Liver (tissue), 8 donors: ENCODE measurements at regions not wholly inside any gene's neighbourhood (a gene's known extent, or its start where the extent isn't known, plus 50 kb on each side); places are given as distances from the start of the nearest gene placed in this dataset.

ENCODE experiments used
- DNase-seq: peaks from one replicate; pipeline ENCODE4 v3.0.0-alpha.2; 2017; ENCODE audit warnings: low spot score
- H3K27ac ChIP-seq, 2 donors: one replicate each; pipeline ENCODE4 v1.7.0; 2013; ENCODE audit warnings: inconsistent platforms in 2 of 2, low read length in 2 of 2, control low read depth in 1 of 2, low read depth in 1 of 2, mild to moderate bottlenecking in 1 of 2
- H3K27me3 ChIP-seq, 4 donors: one replicate each; pipeline versions ENCODE4 v1.6.1 to v1.7.0; 2013; ENCODE audit warnings: low read length in 3 of 4, inconsistent platforms in 1 of 4, mild to moderate bottlenecking in 1 of 4, moderate library complexity in 1 of 4; ENCODE audit not compliant: control insufficient read depth in 4 of 4, insufficient read depth in 4 of 4
- H3K36me3 ChIP-seq, 4 donors: one replicate each; pipeline versions ENCODE4 v1.6.1 to v1.7.0; 2013; ENCODE audit warnings: low read length in 3 of 4, mild to moderate bottlenecking in 3 of 4, low read depth in 1 of 4, moderate library complexity in 1 of 4; ENCODE audit not compliant: control insufficient read depth in 4 of 4, insufficient read depth in 3 of 4
- H3K4me1 ChIP-seq, 4 donors: one replicate each; pipeline versions ENCODE4 v1.6.1 to v1.7.0; 2013; ENCODE audit warnings: low read length in 3 of 4, mild to moderate bottlenecking in 3 of 4, moderate library complexity in 1 of 4; ENCODE audit not compliant: control insufficient read depth in 4 of 4, insufficient read depth in 4 of 4
- H3K4me3 ChIP-seq, 3 donors: one replicate each; pipeline versions ENCODE4 v1.6.1 to v1.7.0; 2013; ENCODE audit warnings: low read length in 3 of 3, control low read depth in 1 of 3, low read depth in 1 of 3, mild to moderate bottlenecking in 1 of 3
- H3K9ac ChIP-seq, 2 donors: one replicate each; pipeline ENCODE4 v1.7.0; 2013; ENCODE audit warnings: low read length in 2 of 2, mild to moderate bottlenecking in 2 of 2, moderate library complexity in 2 of 2, control low read depth in 1 of 2, low read depth in 1 of 2
- H3K9me3 ChIP-seq, 4 donors: one replicate each; pipeline versions ENCODE4 v1.6.1 to v1.7.0; 2013; ENCODE audit warnings: low read length in 3 of 4; ENCODE audit not compliant: control insufficient read depth in 4 of 4
- FOXA1 ChIP-seq: IDR thresholded peaks from 2 replicates; pipeline ENCODE4 v1.6.1; 2016; ENCODE audit warnings: antibody characterized with exemption
- GABPA ChIP-seq, 2 donors: IDR thresholded peaks in 1 of 2; conservative IDR thresholded peaks in 1 of 2; 2 replicates each; pipeline ENCODE4 v1.6.1; 2016; ENCODE audit warnings: antibody characterized with exemption in 2 of 2, mild to moderate bottlenecking in 1 of 2, moderate library complexity in 1 of 2
- HNF4A ChIP-seq, 2 donors: conservative IDR thresholded peaks; 2 replicates each; pipeline ENCODE4 v1.6.1; 2016; ENCODE audit warnings: antibody characterized with exemption in 2 of 2, mild to moderate bottlenecking in 2 of 2
- HNF4G ChIP-seq: IDR thresholded peaks from 2 replicates; pipeline ENCODE4 v1.6.1; 2016; ENCODE audit warnings: antibody characterized with exemption
- JUND ChIP-seq, 2 donors: IDR thresholded peaks; 2 replicates each; pipeline ENCODE4 v1.6.1; 2016; ENCODE audit warnings: antibody characterized with exemption in 2 of 2
- NR2F2 ChIP-seq: IDR thresholded peaks from 2 replicates; pipeline ENCODE4 v1.6.1; 2016; ENCODE audit warnings: antibody characterized with exemption
- RXRA ChIP-seq, 2 donors: IDR thresholded peaks; 2 replicates each; pipeline ENCODE4 v1.6.1; 2017 to 2018; ENCODE audit warnings: antibody characterized with exemption in 2 of 2, mild to moderate bottlenecking in 1 of 2
- SP1 ChIP-seq: IDR thresholded peaks from 2 replicates; pipeline ENCODE4 v1.6.1; 2018; ENCODE audit warnings: antibody characterized with exemption, mild to moderate bottlenecking
- TAF1 ChIP-seq: conservative IDR thresholded peaks from 2 replicates; pipeline ENCODE4 v1.6.1; 2016; ENCODE audit warnings: antibody characterized with exemption, mild to moderate bottlenecking
- YY1 ChIP-seq: IDR thresholded peaks from 2 replicates; pipeline ENCODE4 v1.6.1; 2016; ENCODE audit warnings: antibody characterized with exemption, mild to moderate bottlenecking
- WGBS: extraction: QIAGEN DNeasy Blood & Tissue Kit; methylation state at CpG from one replicate; pipeline ENCODE4 v1.1.7; 2013; 5-methylcytosine and 5-hydroxymethylcytosine counted together
- TF ChIP-seq, protein P1 (sequence below): IDR thresholded peaks from 2 replicates; pipeline ENCODE4 v1.6.1; 2016; ENCODE audit warnings: antibody characterized with exemption
- TF ChIP-seq, protein P2 (sequence below): IDR thresholded peaks from 2 replicates; pipeline ENCODE4 v1.6.1; 2016; ENCODE audit warnings: antibody characterized with exemption, mild to moderate bottlenecking
- TF ChIP-seq, protein P3 (sequence below): fragments of 150-350 bp; IDR thresholded peaks from 2 replicates; pipeline ENCODE4 v1.5.1; 2017; ENCODE audit warnings: improper control_type of control experiment, low read depth, low read length; ENCODE audit not compliant: missing input control
- TF ChIP-seq, protein P4 (sequence below): IDR thresholded peaks from 2 replicates; pipeline ENCODE4 v1.6.1; 2016; ENCODE audit warnings: antibody characterized with exemption
- TF ChIP-seq, protein P5 (sequence below): IDR thresholded peaks from 2 replicates; pipeline ENCODE4 v1.6.1; 2016; ENCODE audit warnings: antibody characterized with exemption
- donor health status: healthy.
- donor health status: healthy.
- donor health status: healthy.
- donor health status: healthy.
- donor health status: healthy.

DNA sequence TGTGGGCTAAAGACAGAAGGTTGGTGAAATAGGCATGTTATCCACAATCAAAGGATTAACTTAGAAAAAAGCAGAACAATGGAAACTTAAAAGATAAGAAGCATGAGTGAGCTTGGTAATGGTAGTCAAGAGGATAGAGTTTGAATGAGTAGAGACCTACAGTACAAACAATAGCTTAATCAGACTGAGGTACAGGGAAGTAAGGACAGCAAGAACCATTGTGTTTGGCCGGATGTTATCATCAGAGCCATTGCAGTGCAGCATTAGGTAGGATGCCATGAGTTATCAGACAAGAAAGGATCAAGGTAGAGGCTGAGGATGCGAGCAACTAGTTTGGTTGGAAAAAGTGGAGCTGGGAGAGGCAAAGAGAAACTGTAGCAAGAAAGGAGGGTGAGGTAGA is 353.3 kb upstream of the VSTM2A start (continued):
- TF ChIP-seq, protein P1, sequence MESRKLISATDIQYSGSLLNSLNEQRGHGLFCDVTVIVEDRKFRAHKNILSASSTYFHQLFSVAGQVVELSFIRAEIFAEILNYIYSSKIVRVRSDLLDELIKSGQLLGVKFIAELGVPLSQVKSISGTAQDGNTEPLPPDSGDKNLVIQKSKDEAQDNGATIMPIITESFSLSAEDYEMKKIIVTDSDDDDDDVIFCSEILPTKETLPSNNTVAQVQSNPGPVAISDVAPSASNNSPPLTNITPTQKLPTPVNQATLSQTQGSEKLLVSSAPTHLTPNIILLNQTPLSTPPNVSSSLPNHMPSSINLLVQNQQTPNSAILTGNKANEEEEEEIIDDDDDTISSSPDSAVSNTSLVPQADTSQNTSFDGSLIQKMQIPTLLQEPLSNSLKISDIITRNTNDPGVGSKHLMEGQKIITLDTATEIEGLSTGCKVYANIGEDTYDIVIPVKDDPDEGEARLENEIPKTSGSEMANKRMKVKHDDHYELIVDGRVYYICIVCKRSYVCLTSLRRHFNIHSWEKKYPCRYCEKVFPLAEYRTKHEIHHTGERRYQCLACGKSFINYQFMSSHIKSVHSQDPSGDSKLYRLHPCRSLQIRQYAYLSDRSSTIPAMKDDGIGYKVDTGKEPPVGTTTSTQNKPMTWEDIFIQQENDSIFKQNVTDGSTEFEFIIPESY = no peak
- no peak for TF ChIP-seq HNF4G

DNA sequence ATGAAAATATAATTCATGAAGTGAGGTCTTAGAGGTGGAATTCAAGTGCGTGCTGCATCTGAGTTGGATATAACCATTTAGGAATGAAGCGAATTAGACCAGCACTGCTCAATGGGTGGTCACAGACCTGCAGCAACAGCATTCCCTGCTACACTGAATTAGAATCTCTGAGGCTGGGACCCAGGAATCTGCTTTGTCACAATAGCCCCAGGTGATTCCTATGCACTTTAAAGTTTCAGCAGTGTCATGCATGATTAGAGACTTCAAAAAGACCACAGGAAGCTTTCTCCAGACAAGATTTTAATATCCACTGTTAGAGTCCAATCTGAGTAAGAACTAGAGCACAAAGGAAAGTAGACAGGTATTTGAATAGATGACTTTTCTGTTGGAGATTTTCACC is 352.8 kb upstream of the VSTM2A start:
- TF ChIP-seq NR2F2 (no peak), TAF1 (no peak), RXRA (IDR thresholded peaks at IDR 0.05) (no peak), FOXA1 (no peak), GABPA (IDR thresholded peaks at IDR 0.05 in 1 of 2, conservative IDR thresholded peaks at IDR 0.05 in 1 of 2) (no peak), JUND (IDR thresholded peaks at IDR 0.05) (no peak), HNF4A (conservative IDR thresholded peaks at IDR 0.05) (no peak), YY1 (no peak), HNF4G (no peak), SP1 (no peak)
- TF ChIP-seq, protein P2, sequence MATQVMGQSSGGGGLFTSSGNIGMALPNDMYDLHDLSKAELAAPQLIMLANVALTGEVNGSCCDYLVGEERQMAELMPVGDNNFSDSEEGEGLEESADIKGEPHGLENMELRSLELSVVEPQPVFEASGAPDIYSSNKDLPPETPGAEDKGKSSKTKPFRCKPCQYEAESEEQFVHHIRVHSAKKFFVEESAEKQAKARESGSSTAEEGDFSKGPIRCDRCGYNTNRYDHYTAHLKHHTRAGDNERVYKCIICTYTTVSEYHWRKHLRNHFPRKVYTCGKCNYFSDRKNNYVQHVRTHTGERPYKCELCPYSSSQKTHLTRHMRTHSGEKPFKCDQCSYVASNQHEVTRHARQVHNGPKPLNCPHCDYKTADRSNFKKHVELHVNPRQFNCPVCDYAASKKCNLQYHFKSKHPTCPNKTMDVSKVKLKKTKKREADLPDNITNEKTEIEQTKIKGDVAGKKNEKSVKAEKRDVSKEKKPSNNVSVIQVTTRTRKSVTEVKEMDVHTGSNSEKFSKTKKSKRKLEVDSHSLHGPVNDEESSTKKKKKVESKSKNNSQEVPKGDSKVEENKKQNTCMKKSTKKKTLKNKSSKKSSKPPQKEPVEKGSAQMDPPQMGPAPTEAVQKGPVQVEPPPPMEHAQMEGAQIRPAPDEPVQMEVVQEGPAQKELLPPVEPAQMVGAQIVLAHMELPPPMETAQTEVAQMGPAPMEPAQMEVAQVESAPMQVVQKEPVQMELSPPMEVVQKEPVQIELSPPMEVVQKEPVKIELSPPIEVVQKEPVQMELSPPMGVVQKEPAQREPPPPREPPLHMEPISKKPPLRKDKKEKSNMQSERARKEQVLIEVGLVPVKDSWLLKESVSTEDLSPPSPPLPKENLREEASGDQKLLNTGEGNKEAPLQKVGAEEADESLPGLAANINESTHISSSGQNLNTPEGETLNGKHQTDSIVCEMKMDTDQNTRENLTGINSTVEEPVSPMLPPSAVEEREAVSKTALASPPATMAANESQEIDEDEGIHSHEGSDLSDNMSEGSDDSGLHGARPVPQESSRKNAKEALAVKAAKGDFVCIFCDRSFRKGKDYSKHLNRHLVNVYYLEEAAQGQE = no peak
- TF ChIP-seq, protein P3, sequence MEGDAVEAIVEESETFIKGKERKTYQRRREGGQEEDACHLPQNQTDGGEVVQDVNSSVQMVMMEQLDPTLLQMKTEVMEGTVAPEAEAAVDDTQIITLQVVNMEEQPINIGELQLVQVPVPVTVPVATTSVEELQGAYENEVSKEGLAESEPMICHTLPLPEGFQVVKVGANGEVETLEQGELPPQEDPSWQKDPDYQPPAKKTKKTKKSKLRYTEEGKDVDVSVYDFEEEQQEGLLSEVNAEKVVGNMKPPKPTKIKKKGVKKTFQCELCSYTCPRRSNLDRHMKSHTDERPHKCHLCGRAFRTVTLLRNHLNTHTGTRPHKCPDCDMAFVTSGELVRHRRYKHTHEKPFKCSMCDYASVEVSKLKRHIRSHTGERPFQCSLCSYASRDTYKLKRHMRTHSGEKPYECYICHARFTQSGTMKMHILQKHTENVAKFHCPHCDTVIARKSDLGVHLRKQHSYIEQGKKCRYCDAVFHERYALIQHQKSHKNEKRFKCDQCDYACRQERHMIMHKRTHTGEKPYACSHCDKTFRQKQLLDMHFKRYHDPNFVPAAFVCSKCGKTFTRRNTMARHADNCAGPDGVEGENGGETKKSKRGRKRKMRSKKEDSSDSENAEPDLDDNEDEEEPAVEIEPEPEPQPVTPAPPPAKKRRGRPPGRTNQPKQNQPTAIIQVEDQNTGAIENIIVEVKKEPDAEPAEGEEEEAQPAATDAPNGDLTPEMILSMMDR = no peak
- TF ChIP-seq, protein P4, sequence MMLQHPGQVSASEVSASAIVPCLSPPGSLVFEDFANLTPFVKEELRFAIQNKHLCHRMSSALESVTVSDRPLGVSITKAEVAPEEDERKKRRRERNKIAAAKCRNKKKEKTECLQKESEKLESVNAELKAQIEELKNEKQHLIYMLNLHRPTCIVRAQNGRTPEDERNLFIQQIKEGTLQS = no peak
- TF ChIP-seq, protein P5, sequence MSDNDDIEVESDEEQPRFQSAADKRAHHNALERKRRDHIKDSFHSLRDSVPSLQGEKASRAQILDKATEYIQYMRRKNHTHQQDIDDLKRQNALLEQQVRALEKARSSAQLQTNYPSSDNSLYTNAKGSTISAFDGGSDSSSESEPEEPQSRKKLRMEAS = no peak
- TF ChIP-seq, protein P1 = no peak
- no peak for DNase-seq
- no peak overlapping the region for H3K4me3 ChIP-seq
- peaks cover 0 to 8% (median 4%) of the 10 kb centered on the region in 4 donors for H3K4me1 ChIP-seq
- no peaks in the 10 kb centered on the region for H3K27me3 ChIP-seq
- no peaks in the 10 kb centered on the region for H3K36me3 ChIP-seq
- no peak overlapping the region for H3K9ac ChIP-seq
- whole genome bisulfite sequencing = 68% methylated on average over 2 of the region's 2 CpGs
- peaks cover 0 to 4% (median under 1%) of the 10 kb centered on the region in 4 donors for H3K9me3 ChIP-seq
- H3K27ac ChIP-seq = no peak overlapping the region
